MG63 (cell line): ENCODE measurements at regions not wholly inside any gene's neighbourhood (a gene's known extent, or its start where the extent isn't known, plus 50 kb on each side); places are given as distances from the start of the nearest gene placed in this dataset.

ENCODE experiments used
- DNase-seq: peaks from one replicate; pipeline ENCODE4 v3.0.0-alpha.2; 2020
- H3K27me3 ChIP-seq: fragments of 250-450 bp; sonication (Bioruptor Pico); 2 replicates; pipeline ENCODE4 v1.5.1; 2020; ENCODE audit warnings: mild to moderate bottlenecking, moderate library complexity
- H3K36me3 ChIP-seq: fragments of 250-450 bp; sonication (Bioruptor Pico); 2 replicates; pipeline ENCODE4 v1.5.1; 2020; ENCODE audit warnings: mild to moderate bottlenecking, moderate library complexity
- H3K4me3 ChIP-seq: fragments of 250-450 bp; sonication (Bioruptor Pico); 2 replicates; pipeline ENCODE4 v1.5.1; 2020; ENCODE audit warnings: mild to moderate bottlenecking, moderate library complexity
- H3K9me3 ChIP-seq: fragments of 250-450 bp; sonication (Bioruptor Pico); 2 replicates; pipeline ENCODE4 v1.5.1; 2020; ENCODE audit warnings: mild to moderate bottlenecking, moderate library complexity

DNA sequence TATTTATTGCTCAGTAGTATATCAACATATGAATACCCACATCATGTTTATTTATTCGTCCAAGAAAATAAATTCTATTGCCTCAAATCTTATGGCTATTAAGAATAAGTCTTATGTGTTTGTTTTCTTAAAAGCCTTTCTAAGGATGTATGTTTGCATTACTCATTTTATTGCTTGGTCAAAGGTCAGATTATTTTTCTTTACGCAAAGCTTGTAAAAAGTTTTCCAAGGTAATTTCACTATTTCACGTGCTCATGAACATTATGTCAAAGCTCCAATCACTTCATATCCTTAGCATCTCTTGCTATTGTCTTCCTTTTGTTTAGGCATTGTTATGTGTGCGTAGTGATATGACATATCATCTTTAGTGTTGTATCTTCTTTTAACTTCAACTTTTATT, 258.5 kb upstream of the FSTL5 start:
- no peak for DNase-seq

GRCh38 chr4:162410854-162411253, 247.1 kb upstream of the FSTL5 start:
- no peak overlapping the region for H3K4me3 ChIP-seq
- DNase-seq, result no peak
- no peaks in the 10 kb centered on the region for H3K9me3 ChIP-seq
- H3K36me3 ChIP-seq, result no peaks in the 10 kb centered on the region
- H3K27me3 ChIP-seq, result no peaks in the 10 kb centered on the region

More for the DNA sequence above, 258.5 kb upstream of the FSTL5 start:
- Histone ChIP-seq H3K9me3 (no peaks in the 10 kb centered on the region), H3K4me3 (no peak overlapping the region), H3K36me3 (no peaks in the 10 kb centered on the region), H3K27me3 (no peaks in the 10 kb centered on the region)

DNA sequence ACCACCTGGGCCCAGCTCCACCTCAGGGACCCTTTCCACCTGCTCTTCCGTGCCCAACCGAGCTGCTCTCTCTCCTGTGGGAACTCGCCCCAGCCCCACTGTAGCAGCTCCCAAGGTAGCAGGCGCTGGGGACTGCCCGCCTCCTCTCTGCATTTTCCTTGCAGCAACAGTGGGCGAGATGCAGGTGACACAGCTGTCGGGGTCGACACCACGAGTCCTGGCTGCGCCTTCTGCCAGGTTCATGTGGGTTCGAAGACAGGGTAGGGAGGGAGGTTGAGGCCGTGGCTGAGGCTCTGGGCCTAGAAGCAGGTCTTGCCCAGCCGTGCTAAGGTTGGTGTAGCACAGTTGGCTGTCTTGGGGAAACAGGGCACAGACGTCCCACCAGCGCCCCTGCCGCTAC, 245.2 kb upstream of the FSTL5 start:
- no peak overlapping the region for H3K4me3 ChIP-seq
- H3K9me3 ChIP-seq, result no peaks in the 10 kb centered on the region
- no peaks in the 10 kb centered on the region for H3K27me3 ChIP-seq
- no peak for DNase-seq
- no peaks in the 10 kb centered on the region for H3K36me3 ChIP-seq

DNA sequence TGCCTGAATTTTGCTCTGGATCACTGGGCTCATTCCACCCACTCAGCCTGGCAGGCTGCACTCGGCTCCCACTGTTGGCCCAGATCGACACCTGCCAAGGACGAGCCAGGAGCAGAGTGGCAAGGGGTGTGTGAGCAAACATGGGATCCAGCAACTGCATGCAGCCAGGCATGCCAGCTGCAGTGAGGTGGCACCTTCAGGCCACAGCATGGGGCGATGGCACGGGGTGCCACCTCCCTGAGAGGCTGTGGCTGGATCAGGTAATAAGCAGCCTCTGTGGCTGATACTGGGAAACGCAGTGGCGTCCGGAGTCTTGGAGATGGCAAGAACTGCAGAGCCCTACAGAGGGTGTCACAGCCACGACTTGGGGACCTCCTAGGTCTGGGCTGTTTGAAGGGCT, 244.5 kb upstream of the FSTL5 start:
- no peak overlapping the region for H3K4me3 ChIP-seq
- no peaks in the 10 kb centered on the region for H3K27me3 ChIP-seq
- DNase-seq, result no peak
- no peaks in the 10 kb centered on the region for H3K36me3 ChIP-seq
- no peaks in the 10 kb centered on the region for H3K9me3 ChIP-seq

GRCh38 chr4:162406637-162407365, 243.0 kb upstream of the FSTL5 start:
- Histone ChIP-seq H3K4me3 (no peak overlapping the region), H3K9me3 (no peaks in the 10 kb centered on the region), H3K27me3 (no peaks in the 10 kb centered on the region), H3K36me3 (no peaks in the 10 kb centered on the region)
- DNase-seq, result no peak

GRCh38 chr4:162403932-162404331, 240.1 kb upstream of the FSTL5 start:
- Histone ChIP-seq H3K36me3 (no peaks in the 10 kb centered on the region), H3K9me3 (no peaks in the 10 kb centered on the region), H3K27me3 (no peaks in the 10 kb centered on the region), H3K4me3 (no peak overlapping the region)
- DNase-seq, result no peak

DNA sequence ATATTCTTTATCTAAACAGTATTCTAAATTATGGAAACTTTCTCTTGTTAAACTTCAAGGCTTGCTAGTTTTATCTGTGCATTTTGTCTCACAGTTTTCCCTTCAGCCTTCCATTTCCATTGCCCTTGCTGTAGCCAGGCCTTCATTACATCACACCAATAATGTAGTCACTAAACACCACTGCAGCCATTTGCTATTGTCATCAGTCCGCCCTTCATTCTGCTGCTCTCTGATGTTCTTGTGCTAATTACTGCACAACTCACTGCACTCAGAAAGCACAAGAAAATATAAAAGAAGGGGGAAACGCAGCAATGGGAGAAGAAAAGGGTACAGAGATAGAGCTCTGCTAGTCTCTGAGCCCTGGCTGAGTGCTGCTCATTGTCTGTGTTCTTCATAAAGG, 239.6 kb upstream of the FSTL5 start:
- no peak overlapping the region for H3K4me3 ChIP-seq
- no peaks in the 10 kb centered on the region for H3K9me3 ChIP-seq
- no peak for DNase-seq
- H3K36me3 ChIP-seq, result no peaks in the 10 kb centered on the region
- no peaks in the 10 kb centered on the region for H3K27me3 ChIP-seq

- DNase-seq, result no peak
- Histone ChIP-seq H3K27me3 (no peaks in the 10 kb centered on the region), H3K4me3 (no peak overlapping the region), H3K9me3 (no peaks in the 10 kb centered on the region), H3K36me3 (no peaks in the 10 kb centered on the region)
Observed at GRCh38 chr4:162401021-162401420, 237.2 kb upstream of the FSTL5 start.

DNA sequence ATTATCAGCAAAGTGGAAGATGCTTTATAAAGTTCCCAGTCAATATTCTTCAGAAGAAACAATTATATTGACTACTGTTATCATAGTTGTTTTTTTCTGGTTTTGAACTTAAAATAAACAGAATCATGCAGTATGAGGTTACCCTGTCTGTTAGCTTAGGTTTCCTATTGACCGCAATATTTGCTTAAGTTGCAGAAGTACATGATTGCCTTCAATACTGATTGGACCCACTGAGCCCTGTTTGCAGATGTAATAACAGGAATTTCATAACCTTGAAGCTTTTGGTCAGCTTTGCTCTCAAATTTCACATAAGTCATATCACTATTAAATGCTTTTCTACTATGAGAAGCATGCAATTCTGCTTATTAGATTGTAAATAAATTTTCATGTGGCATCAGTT, 229.1 kb upstream of the FSTL5 start:
- no peak for DNase-seq
- no peaks in the 10 kb centered on the region for H3K9me3 ChIP-seq
- no peaks in the 10 kb centered on the region for H3K27me3 ChIP-seq
- H3K4me3 ChIP-seq, result no peak overlapping the region
- H3K36me3 ChIP-seq, result no peaks in the 10 kb centered on the region

- Histone ChIP-seq H3K36me3 (no peaks in the 10 kb centered on the region), H3K27me3 (no peaks in the 10 kb centered on the region), H3K4me3 (no peak overlapping the region), H3K9me3 (no peaks in the 10 kb centered on the region)
- DNase-seq, result no peak
Observed at GRCh38 chr4:162366146-162366545, 202.3 kb upstream of the FSTL5 start.

GRCh38 chr4:162364651-162365050, 200.9 kb upstream of the FSTL5 start:
- no peaks in the 10 kb centered on the region for H3K36me3 ChIP-seq
- no peak overlapping the region for H3K4me3 ChIP-seq
- H3K9me3 ChIP-seq, result no peaks in the 10 kb centered on the region
- no peak for DNase-seq
- no peaks in the 10 kb centered on the region for H3K27me3 ChIP-seq

- H3K9me3 ChIP-seq, result no peaks in the 10 kb centered on the region
- no peak for DNase-seq
- H3K4me3 ChIP-seq, result no peak overlapping the region
- H3K27me3 ChIP-seq, result no peaks in the 10 kb centered on the region
- no peaks in the 10 kb centered on the region for H3K36me3 ChIP-seq
Observed at GRCh38 chr4:162360369-162361149, 196.8 kb upstream of the FSTL5 start.

DNA sequence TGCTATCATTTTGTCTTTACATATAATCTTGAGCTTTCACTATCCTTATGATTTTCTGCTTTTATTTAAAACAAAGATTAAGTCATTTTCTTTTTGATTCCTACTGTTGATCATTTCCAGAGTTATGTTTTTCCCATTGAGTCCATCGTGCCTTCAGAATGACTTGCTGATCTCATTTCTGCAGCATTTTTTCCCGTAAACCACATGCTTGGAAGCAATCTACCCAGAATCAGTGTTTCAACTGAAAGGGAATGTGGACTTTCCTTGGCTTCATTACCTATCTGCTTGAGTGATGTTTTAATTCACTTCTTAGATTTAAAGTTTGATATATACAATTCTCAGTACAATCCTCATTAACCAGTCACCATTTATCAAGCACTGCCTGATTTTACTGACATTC, 192.4 kb upstream of the FSTL5 start:
- no peaks in the 10 kb centered on the region for H3K27me3 ChIP-seq
- H3K36me3 ChIP-seq, result no peaks in the 10 kb centered on the region
- no peak overlapping the region for H3K4me3 ChIP-seq
- no peak for DNase-seq
- no peaks in the 10 kb centered on the region for H3K9me3 ChIP-seq

DNA sequence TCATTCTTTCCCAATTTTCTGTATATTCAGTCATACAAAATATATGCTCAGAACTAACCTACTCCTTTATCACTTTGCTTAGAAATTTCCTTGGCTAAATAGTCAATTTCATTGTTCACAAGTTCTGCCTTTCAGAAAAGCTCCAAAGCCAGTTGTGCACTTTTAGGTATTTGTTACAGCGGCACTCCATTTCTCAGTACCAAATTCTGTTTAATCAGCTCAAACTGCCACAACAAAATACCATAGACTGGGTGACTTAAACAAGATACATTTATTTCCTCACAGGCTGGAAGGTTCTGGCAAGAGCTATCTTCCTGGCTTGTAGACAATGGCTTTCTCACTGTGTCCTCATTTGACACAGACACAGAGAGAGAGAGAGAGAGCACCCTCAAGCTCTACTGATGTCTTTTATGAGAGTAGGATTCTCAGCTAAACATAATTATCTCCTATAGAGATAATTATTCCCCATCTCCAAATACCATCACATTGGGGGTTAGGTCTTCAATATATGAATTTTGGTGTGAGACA, 188.8 kb upstream of the FSTL5 start:
- Histone ChIP-seq H3K4me3 (no peak overlapping the region), H3K27me3 (no peaks in the 10 kb centered on the region), H3K9me3 (no peaks in the 10 kb centered on the region), H3K36me3 (no peaks in the 10 kb centered on the region)
- DNase-seq, result no peak

DNA sequence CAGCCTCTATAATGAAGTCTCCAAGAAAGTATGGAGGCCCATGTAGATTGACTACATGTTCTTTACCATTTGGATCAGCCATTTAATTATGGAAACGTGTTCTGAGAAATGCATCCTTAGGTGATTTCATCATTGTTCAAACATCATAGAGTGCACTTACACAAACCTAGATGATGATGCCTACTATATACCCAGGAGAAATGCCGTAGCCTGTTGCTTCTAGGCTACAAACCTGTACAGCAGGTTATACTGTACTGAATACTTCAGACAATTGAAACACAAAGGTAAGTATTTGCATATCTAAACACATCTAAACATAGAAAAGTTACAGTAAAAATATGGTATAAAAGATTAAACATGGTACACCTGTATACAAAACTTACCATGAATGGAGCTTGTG, 186.5 kb upstream of the FSTL5 start:
- Histone ChIP-seq H3K9me3 (no peaks in the 10 kb centered on the region), H3K27me3 (no peaks in the 10 kb centered on the region), H3K36me3 (no peaks in the 10 kb centered on the region), H3K4me3 (no peak overlapping the region)
- DNase-seq, result no peak

DNA sequence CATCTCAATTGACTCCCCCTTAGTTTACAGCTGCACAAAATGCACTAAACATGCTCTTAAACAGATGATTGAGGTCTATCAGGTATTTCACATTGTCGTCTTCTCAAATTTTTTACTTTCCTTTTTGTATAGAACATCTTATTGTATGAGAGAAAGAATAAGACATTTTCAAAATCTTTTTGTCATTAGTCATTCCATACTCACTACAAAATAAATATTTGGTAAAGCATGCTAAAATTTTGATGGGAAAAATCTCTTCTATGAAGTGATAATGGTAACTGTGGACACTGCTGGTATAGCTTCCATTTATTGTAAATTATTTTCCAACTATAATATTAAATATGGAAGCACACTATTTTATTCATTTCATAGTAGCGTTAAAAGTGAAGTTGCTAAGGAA, 185.6 kb upstream of the FSTL5 start:
- H3K9me3 ChIP-seq, result no peaks in the 10 kb centered on the region
- H3K4me3 ChIP-seq, result no peak overlapping the region
- no peak for DNase-seq
- H3K36me3 ChIP-seq, result no peaks in the 10 kb centered on the region
- no peaks in the 10 kb centered on the region for H3K27me3 ChIP-seq

GRCh38 chr4:162347842-162348213, 184.0 kb upstream of the FSTL5 start:
- Histone ChIP-seq H3K4me3 (no peak overlapping the region), H3K36me3 (no peaks in the 10 kb centered on the region), H3K27me3 (no peaks in the 10 kb centered on the region), H3K9me3 (no peaks in the 10 kb centered on the region; the same call in 1 of the 2 replicates)
- DNase-seq, result no peak
